WTC11 (cell line): ENCODE measurements at regions not wholly inside any gene's neighbourhood (a gene's known extent, or its start where the extent isn't known, plus 50 kb on each side); places are given as distances from the start of the nearest gene placed in this dataset.

Experiments used
- ATAC-seq: fragments of 200-7000 bp; cut with Tn5 transposase; 2 replicates; pipeline ENCODE4 v1.10.0; 2021; ENCODE audit warnings: mild to moderate bottlenecking, moderate library complexity
- CTCF ChIA-PET: fragments of 300-600 bp; sonication (Branson Sonifier 250); formaldehyde crosslinking; loops from one replicate; lab custom pipeline; 2021; ENCODE audit warnings: antibody characterized with exemption; lab: Charles Lee
- POLR2A ChIA-PET: fragments of 350-600 bp; sonication (Branson Sonifier 250); formaldehyde crosslinking; loops from one replicate; lab custom pipeline; 2021; ENCODE audit warnings: antibody characterized with exemption; lab: Charles Lee
- DNase-seq: peaks from one replicate; pipeline ENCODE4 v3.0.0; 2021; ENCODE audit warnings: low spot score
- H3K27ac Mint-ChIP-seq: 2 replicates; pipeline ENCODE4 v1.8.0; 2021; ENCODE audit warnings: mixed read lengths
- H3K27me3 Mint-ChIP-seq: 2 replicates; pipeline ENCODE4 v1.8.0; 2021; ENCODE audit warnings: low read depth, mild to moderate bottlenecking, moderate library complexity, mixed read lengths
- H3K36me3 Mint-ChIP-seq: 2 replicates; pipeline ENCODE4 v1.8.0; 2021; ENCODE audit warnings: mixed read lengths
- H3K4me1 Mint-ChIP-seq: 2 replicates; pipeline ENCODE4 v1.8.0; 2022; ENCODE audit warnings: mixed read lengths
- H3K4me3 Mint-ChIP-seq: 2 replicates; pipeline ENCODE4 v1.8.0; 2021; ENCODE audit warnings: mild to moderate bottlenecking, moderate library complexity, mixed read lengths
- H3K9me3 Mint-ChIP-seq: 2 replicates; pipeline ENCODE4 v1.8.0; 2021; ENCODE audit warnings: mixed read lengths
- ATF1 ChIP-seq: sonication (generic); formaldehyde crosslinking; IDR thresholded peaks from 2 replicates; pipeline ENCODE4 v1.8.1; 2023; ENCODE audit warnings: mild to moderate bottlenecking, moderate library complexity, missing genetic modification reagents
- EMX1 ChIP-seq: fragments of 250-450 bp; sonication (Bioruptor Pico); IDR thresholded peaks from 2 replicates; pipeline ENCODE4 v1.8.0; 2021; ENCODE audit warnings: mild to moderate bottlenecking
- ESRRA ChIP-seq: sonication (generic); formaldehyde crosslinking; IDR thresholded peaks from 2 replicates; pipeline ENCODE4 v1.8.1; 2022; ENCODE audit warnings: mild to moderate bottlenecking, missing genetic modification reagents, borderline replicate concordance
- IRF2 ChIP-seq: sonication (generic); formaldehyde crosslinking; IDR thresholded peaks from 2 replicates; pipeline ENCODE4 v1.8.0; 2022; ENCODE audit warnings: low read depth, missing genetic modification reagents, borderline replicate concordance
- KAT7 ChIP-seq: sonication (generic); formaldehyde crosslinking; IDR thresholded peaks from 2 replicates; pipeline ENCODE4 v1.8.1; 2023; ENCODE audit warnings: missing genetic modification reagents, mild to moderate bottlenecking, borderline replicate concordance
- NFYB ChIP-seq: sonication (generic); formaldehyde crosslinking; conservative IDR thresholded peaks from 2 replicates; pipeline ENCODE4 v1.8.0; 2022; ENCODE audit warnings: low read depth, missing genetic modification reagents
- OVOL2 ChIP-seq: fragments of 250-450 bp; sonication (Bioruptor Pico); IDR thresholded peaks from 2 replicates; pipeline ENCODE4 v1.9.0; 2021; ENCODE audit warnings: mild to moderate bottlenecking, borderline replicate concordance
- PREB ChIP-seq: sonication (generic); formaldehyde crosslinking; IDR thresholded peaks from 2 replicates; pipeline ENCODE4 v1.8.1; 2022; ENCODE audit warnings: mild to moderate bottlenecking, missing genetic modification reagents, moderate library complexity, borderline replicate concordance
- STAT6 ChIP-seq: sonication (generic); formaldehyde crosslinking; conservative IDR thresholded peaks from 2 replicates; pipeline ENCODE4 v1.8.1; 2023; ENCODE audit warnings: mild to moderate bottlenecking, low read depth, missing genetic modification reagents, moderate library complexity
- ZNF138 ChIP-seq: sonication (generic); formaldehyde crosslinking; conservative IDR thresholded peaks from 2 replicates; pipeline ENCODE4 v1.8.1; 2022; ENCODE audit warnings: mild to moderate bottlenecking, moderate library complexity, missing genetic modification reagents
- ZNF423 ChIP-seq: fragments of 250-450 bp; sonication (Bioruptor Pico); IDR thresholded peaks from 2 replicates; pipeline ENCODE4 v2.1.2; 2022; ENCODE audit warnings: mild to moderate bottlenecking, moderate library complexity
- TF ChIP-seq, protein P1 (sequence below): sonication (generic); formaldehyde crosslinking; IDR thresholded peaks from 2 replicates; pipeline ENCODE4 v1.8.0; 2022; ENCODE audit warnings: mild to moderate bottlenecking, missing genetic modification reagents
- TF ChIP-seq, protein P2 (sequence below): fragments of 250-450 bp; sonication (Bioruptor Pico); IDR thresholded peaks from 2 replicates; pipeline ENCODE4 v2.1.2; 2022; ENCODE audit warnings: mild to moderate bottlenecking, moderate library complexity
- TF ChIP-seq, protein P3 (sequence below): sonication (generic); formaldehyde crosslinking; IDR thresholded peaks from 2 replicates; pipeline ENCODE4 v1.8.0; 2022; ENCODE audit warnings: mild to moderate bottlenecking, missing genetic modification reagents
- TF ChIP-seq, protein P4 (sequence below): fragments of 250-450 bp; sonication (Bioruptor Pico); IDR thresholded peaks from 2 replicates; pipeline ENCODE4 v1.8.0; 2021; ENCODE audit warnings: mild to moderate bottlenecking
- TF ChIP-seq, protein P5 (sequence below): sonication (generic); formaldehyde crosslinking; IDR thresholded peaks from 2 replicates; pipeline ENCODE4 v1.8.1; 2022; ENCODE audit warnings: mild to moderate bottlenecking, moderate library complexity, missing genetic modification reagents
- TF ChIP-seq, protein P6 (sequence below): sonication (generic); formaldehyde crosslinking; IDR thresholded peaks from 2 replicates; pipeline ENCODE4 v1.8.1; 2022; ENCODE audit warnings: missing genetic modification reagents, borderline replicate concordance
- TF ChIP-seq, protein P7 (sequence below): fragments of 250-450 bp; sonication (Bioruptor Pico); IDR thresholded peaks from 2 replicates; pipeline ENCODE4 v1.9.0; 2021; ENCODE audit warnings: moderate library complexity, mild to moderate bottlenecking, inconsistent platforms, borderline replicate concordance

DNA sequence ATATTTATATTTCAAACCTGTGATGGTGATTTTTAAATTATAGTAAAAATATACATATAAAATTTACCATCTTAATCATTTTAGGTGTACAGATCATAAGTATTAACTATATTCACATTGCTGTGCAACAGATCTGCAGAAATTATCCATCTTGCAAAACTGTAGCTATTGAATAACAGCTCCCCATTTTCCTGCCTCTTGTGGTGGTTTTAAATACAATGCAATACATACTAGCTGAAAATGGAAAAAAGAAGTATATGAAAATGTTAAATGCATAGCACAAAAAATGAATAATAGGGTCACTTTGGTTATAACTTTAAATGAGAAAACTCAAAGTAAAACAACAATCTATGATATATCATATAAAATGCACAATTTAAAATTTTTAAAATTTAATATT, 130.9 kb upstream of the VPREB1 start:
- no peaks in the 10 kb centered on the region for H3K9me3 Mint-ChIP-seq
- H3K27me3 Mint-ChIP-seq, result peaks cover 76% of the 10 kb centered on the region
- ChIA-PET CTCF (interaction anchor here (0.7 kb wide), 1 partner anchor 43 kb away, joined by 3 read pairs; no protein-coding TSS in a partner anchor), POLR2A (no interaction called here)
- no peak overlapping the region for H3K4me3 Mint-ChIP-seq
- H3K27ac Mint-ChIP-seq, result no peak overlapping the region
- H3K36me3 Mint-ChIP-seq, result no peaks in the 10 kb centered on the region
- DNase-seq (no peak), ATAC-seq (no peak)
- H3K4me1 Mint-ChIP-seq, result no peaks in the 10 kb centered on the region
- TF ChIP-seq, protein P1, sequence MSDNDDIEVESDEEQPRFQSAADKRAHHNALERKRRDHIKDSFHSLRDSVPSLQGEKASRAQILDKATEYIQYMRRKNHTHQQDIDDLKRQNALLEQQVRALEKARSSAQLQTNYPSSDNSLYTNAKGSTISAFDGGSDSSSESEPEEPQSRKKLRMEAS, result no peak
- TF ChIP-seq STAT6, result no peak
- TF ChIP-seq ATF1 (CRISPR knock-in tag), result no peak
- TF ChIP-seq, protein P2, sequence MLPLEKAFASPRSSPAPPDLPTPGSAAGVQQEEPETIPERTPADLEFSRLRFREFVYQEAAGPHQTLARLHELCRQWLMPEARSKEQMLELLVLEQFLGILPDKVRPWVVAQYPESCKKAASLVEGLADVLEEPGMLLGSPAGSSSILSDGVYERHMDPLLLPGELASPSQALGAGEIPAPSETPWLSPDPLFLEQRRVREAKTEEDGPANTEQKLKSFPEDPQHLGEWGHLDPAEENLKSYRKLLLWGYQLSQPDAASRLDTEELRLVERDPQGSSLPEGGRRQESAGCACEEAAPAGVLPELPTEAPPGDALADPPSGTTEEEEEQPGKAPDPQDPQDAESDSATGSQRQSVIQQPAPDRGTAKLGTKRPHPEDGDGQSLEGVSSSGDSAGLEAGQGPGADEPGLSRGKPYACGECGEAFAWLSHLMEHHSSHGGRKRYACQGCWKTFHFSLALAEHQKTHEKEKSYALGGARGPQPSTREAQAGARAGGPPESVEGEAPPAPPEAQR (CRISPR knock-in tag), result no peak
- no peak for TF ChIP-seq PREB (CRISPR knock-in tag)
- TF ChIP-seq IRF2, result no peak
- TF ChIP-seq, protein P3, sequence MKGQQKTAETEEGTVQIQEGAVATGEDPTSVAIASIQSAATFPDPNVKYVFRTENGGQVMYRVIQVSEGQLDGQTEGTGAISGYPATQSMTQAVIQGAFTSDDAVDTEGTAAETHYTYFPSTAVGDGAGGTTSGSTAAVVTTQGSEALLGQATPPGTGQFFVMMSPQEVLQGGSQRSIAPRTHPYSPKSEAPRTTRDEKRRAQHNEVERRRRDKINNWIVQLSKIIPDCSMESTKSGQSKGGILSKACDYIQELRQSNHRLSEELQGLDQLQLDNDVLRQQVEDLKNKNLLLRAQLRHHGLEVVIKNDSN (CRISPR knock-in tag), result no peak
- no peak for TF ChIP-seq EMX1
- no peak for TF ChIP-seq ZNF138
- TF ChIP-seq ESRRA (CRISPR knock-in tag), result no peak
- TF ChIP-seq ZNF423 (CRISPR knock-in tag), result no peak
- TF ChIP-seq, protein P4, sequence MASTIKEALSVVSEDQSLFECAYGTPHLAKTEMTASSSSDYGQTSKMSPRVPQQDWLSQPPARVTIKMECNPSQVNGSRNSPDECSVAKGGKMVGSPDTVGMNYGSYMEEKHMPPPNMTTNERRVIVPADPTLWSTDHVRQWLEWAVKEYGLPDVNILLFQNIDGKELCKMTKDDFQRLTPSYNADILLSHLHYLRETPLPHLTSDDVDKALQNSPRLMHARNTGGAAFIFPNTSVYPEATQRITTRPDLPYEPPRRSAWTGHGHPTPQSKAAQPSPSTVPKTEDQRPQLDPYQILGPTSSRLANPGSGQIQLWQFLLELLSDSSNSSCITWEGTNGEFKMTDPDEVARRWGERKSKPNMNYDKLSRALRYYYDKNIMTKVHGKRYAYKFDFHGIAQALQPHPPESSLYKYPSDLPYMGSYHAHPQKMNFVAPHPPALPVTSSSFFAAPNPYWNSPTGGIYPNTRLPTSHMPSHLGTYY (CRISPR knock-in tag), result no peak
- TF ChIP-seq KAT7 (CRISPR knock-in tag), result no peak

DNA sequence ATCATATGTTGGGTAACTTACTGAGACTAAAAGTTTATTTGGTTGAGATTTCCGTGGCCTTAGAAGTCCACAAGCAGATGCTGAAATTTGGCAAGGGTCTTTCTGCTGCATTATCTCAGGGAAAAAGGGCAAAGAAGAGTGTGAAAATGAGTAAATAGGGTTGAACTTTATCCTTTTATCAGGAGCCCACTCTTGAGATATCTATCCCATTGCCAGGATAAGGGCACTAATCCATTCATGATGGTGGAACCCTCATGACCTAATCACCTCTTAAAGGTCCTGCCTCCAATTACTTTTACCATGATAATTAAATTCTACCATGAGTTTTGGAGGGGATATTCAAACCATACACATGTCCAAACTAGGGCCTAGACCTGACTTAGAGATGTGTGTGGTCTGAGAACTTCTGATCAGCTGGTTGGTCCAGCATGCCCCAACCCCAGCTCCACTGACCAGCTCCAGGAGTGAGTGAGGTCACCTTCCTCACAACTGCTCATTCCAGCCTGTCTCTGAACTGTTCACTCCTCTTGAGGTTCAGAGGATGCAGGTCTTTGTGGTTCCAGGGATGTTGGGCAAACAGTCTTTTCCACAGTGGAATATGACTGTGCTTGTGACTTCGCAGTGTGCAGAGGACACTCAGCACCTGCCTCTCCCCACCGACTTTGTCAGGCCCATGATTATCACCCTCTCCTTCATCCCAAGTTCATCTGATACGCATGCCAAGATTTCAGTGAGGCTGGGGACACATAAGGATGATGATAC, 130.1 kb upstream of the TOP3B start:
- ChIA-PET CTCF (no interaction called here), POLR2A (no interaction called here)
- ATAC-seq (no peak), DNase-seq (no peak)
- peaks cover 79% of the 10 kb centered on the region for H3K27me3 Mint-ChIP-seq
- no peaks in the 10 kb centered on the region for H3K9me3 Mint-ChIP-seq
- no peaks in the 10 kb centered on the region for H3K36me3 Mint-ChIP-seq
- H3K4me3 Mint-ChIP-seq, result no peak overlapping the region
- H3K27ac Mint-ChIP-seq, result no peak overlapping the region
- peaks cover 6% of the 10 kb centered on the region for H3K4me1 Mint-ChIP-seq
- TF ChIP-seq, protein P5, sequence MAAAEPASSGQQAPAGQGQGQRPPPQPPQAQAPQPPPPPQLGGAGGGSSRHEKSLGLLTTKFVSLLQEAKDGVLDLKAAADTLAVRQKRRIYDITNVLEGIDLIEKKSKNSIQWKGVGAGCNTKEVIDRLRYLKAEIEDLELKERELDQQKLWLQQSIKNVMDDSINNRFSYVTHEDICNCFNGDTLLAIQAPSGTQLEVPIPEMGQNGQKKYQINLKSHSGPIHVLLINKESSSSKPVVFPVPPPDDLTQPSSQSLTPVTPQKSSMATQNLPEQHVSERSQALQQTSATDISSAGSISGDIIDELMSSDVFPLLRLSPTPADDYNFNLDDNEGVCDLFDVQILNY (CRISPR knock-in tag), result no peak
- TF ChIP-seq, protein P2 (CRISPR knock-in tag), result no peak
- TF ChIP-seq, protein P6, sequence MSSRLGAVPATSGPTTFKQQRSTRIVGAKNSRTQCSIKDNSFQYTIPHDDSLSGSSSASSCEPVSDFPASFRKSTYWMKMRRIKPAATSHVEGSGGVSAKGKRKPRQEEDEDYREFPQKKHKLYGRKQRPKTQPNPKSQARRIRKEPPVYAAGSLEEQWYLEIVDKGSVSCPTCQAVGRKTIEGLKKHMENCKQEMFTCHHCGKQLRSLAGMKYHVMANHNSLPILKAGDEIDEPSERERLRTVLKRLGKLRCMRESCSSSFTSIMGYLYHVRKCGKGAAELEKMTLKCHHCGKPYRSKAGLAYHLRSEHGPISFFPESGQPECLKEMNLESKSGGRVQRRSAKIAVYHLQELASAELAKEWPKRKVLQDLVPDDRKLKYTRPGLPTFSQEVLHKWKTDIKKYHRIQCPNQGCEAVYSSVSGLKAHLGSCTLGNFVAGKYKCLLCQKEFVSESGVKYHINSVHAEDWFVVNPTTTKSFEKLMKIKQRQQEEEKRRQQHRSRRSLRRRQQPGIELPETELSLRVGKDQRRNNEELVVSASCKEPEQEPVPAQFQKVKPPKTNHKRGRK, result no peak
- TF ChIP-seq NFYB (CRISPR knock-in tag), result no peak
- TF ChIP-seq, protein P7, sequence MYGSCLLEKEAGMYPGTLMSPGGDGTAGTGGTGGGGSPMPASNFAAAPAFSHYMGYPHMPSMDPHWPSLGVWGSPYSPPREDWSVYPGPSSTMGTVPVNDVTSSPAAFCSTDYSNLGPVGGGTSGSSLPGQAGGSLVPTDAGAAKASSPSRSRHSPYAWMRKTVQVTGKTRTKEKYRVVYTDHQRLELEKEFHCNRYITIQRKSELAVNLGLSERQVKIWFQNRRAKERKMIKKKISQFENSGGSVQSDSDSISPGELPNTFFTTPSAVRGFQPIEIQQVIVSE, result no peak
- TF ChIP-seq OVOL2 (CRISPR knock-in tag), result no peak
